ENCODE measurements at regions not wholly inside any gene's neighbourhood (a gene's known extent, or its start where the extent isn't known, plus 50 kb on each side); places are given as distances from the start of the nearest gene placed in this dataset.

DNA sequence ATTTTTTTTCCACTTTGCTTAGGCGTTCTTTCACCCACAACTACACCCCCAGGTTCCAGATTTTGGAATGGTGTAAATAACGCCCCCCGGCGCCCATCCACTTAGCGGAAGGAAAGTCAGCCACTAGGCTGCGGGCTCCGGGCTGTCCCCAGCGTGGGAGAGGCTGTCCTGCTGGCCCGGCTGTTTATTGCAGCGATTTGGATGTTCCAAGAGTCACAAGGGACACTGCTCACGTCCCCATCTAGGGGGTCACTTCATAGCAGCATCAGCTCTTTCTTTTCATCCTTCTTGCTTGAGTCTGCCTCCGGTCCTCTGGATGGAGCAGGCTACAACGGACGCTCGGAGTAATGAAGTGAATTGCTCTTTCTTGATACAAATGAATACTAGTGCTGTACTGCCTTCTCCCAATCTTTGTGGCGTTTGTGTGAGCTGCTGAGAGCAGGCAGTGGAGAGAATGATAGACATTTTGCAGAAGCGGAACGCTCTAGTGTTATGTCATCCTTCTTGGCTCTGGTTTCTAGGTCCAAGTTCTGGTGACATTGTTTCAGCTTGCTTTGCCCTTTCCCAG lies 50.7 kb upstream of the PAIP2B start:
- DNase-seq = peak; percentile 26

DNA sequence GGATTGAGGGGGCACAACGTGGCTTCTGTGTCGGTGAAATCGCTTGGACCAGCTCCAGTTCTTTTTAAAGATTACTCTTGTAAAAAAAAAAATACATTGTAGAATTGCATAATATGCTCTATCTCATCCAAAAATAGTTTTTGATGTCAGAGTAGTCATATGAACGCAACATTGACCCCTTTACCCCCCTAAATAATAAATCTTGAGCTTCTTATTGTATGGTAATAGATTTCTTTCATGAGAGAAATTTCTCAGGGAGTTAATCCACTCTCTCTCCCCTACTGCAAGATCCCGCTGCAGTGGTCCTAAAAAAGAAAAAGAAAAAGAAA lies 50.2 kb upstream of the PAIP2B start:
- no peak for DNase-seq

DNA sequence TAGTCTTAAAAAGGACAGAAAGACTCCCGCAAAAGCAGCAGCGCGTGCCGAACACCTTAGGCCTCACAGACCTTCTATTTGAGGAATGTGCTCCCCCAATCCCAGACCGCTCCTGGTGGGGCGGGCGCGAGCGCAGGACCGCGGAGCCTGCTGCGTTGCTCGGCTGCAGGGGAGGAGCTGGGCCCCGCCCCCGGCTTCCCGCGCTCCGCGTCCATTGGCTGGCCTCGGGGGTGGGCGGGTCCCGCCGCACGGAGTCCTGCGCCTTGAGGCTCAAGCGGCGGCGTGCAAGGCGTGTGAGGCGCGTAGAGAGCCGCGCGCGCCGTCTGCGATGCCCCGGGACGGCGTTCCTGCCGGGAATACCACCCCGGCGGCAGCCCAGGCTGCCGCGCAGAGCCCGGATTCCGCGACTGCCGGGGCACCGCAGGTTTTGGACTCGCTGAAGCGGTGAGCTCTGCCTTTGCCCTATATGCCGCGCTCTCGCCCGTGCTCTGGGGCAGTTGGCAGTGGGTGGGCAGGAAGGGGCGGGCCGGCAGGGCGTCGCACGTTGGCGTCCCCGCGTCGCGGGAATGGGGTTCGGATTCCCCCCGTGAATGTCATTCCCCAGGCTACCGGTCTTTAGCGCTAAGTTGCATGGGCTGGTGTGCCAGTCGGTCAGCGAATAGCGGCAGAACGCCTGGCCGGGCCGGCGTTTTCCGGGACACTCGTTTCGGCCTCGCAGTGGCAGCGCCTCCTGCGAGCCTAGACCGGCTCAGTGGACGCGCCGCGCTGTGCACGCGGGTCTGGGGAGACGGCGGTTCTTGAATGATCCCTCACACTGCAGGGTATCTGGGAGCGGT lies 49.6 kb upstream of the PAIP2B start:
- peak; percentile 88 for DNase-seq
